ENCODE measurements at regions not wholly inside any gene's neighbourhood (a gene's known extent, or its start where the extent isn't known, plus 50 kb on each side); places are given as distances from the start of the nearest gene placed in this dataset.

- Histone ChIP-seq H3K9ac (ENCODE audit: low read length) (no peak overlapping the region), H3K9me3 (ENCODE audit: control extremely low read depth in 1 of 3, control insufficient read depth in 2 of 3, insufficient read depth in 1 of 3, low read length in 2 of 3) (no peaks in the 10 kb centered on the region), H3K4me3 (ENCODE audit: control extremely low read depth in 1 of 5, extremely low read depth in 1 of 5, insufficient read depth in 1 of 5, low read depth in 2 of 5, low read length in 4 of 5) (no peak overlapping the region), H3K27ac (ENCODE audit: low read length in 2 of 2) (no peak overlapping the region), H3K79me2 (ENCODE audit: control insufficient read depth, insufficient read depth, low read length) (no peaks in the 10 kb centered on the region), H3K4me2 (replicated peaks; ENCODE audit: low read depth, low read length, poor library complexity, severe bottlenecking) (no peak overlapping the region), H2AFZ (ENCODE audit: insufficient read depth, low read depth, low read length, poor library complexity, severe bottlenecking) (no peak overlapping the region), H3K27me3 (replicated peaks in 1 of 4; ENCODE audit: control extremely low read depth in 1 of 4, control insufficient read depth in 3 of 4, insufficient read depth in 4 of 4, low read length in 3 of 4) (no peaks in the 10 kb centered on the region), H3K36me3 (replicated peaks in 1 of 2; ENCODE audit: control extremely low read depth in 1 of 2, control insufficient read depth in 1 of 2, extremely low read depth in 1 of 2, insufficient read depth in 2 of 2, low read length in 1 of 2) (no peaks in the 10 kb centered on the region), H3K4me1 (ENCODE audit: control insufficient read depth in 2 of 2, insufficient read depth in 2 of 2, low read length in 2 of 2) (no peaks in the 10 kb centered on the region), H4K20me1 (ENCODE audit: control insufficient read depth, insufficient read depth, low read length, poor library complexity, severe bottlenecking) (no peaks in the 10 kb centered on the region)
- Mint-ChIP-seq H3K4me1 (no peaks in the 10 kb centered on the region), H3K27ac (no peak overlapping the region), H3K27me3 (peaks cover 13% of the 10 kb centered on the region), H3K4me3 (no peak overlapping the region), H3K9me3 (ENCODE audit: insufficient read depth) (no peaks in the 10 kb centered on the region)
- DNase-seq (no peak), ATAC-seq (ENCODE audit: low read depth) (no peak)
- WGBS (ENCODE audit: insufficient coverage), result no CpG with 5 or more reads among the region's 3 CpGs
- POLR2A ChIA-PET, result no interaction called here
- CTCF ChIA-PET, result no interaction called here
- TF ChIP-seq EZH2 (IDR thresholded peaks at IDR 0.05; ENCODE audit: borderline replicate concordance, insufficient read depth, low read depth, low read length, poor library complexity, severe bottlenecking) (no peak), CTCF (IDR thresholded peaks at IDR 0.05) (no peak)
- intact Hi-C loops (cut with micrococcal nuclease), result no loop called here
Observed at GRCh38 chr5:109562441-109562840, 127.3 kb upstream of the MAN2A1 start.

- no peak overlapping the region for H3K9ac ChIP-seq (ENCODE audit: low read length)
- H3K27me3 ChIP-seq (replicated peaks in 1 of 4; ENCODE audit: control extremely low read depth in 1 of 4, control insufficient read depth in 3 of 4, insufficient read depth in 4 of 4, low read length in 3 of 4), result no peaks in the 10 kb centered on the region
- H3K4me1 ChIP-seq (ENCODE audit: control insufficient read depth in 2 of 2, insufficient read depth in 2 of 2, low read length in 2 of 2), result no peaks in the 10 kb centered on the region
- H3K27ac Mint-ChIP-seq, result no peak overlapping the region
- H3K4me2 ChIP-seq (replicated peaks; ENCODE audit: low read depth, low read length, poor library complexity, severe bottlenecking), result no peak overlapping the region
- no peaks in the 10 kb centered on the region for H4K20me1 ChIP-seq (ENCODE audit: control insufficient read depth, insufficient read depth, low read length, poor library complexity, severe bottlenecking)
- TF ChIP-seq CTCF (IDR thresholded peaks at IDR 0.05) (no peak), EZH2 (IDR thresholded peaks at IDR 0.05; ENCODE audit: borderline replicate concordance, insufficient read depth, low read depth, low read length, poor library complexity, severe bottlenecking) (no peak)
- H3K36me3 ChIP-seq (replicated peaks in 1 of 2; ENCODE audit: control extremely low read depth in 1 of 2, control insufficient read depth in 1 of 2, extremely low read depth in 1 of 2, insufficient read depth in 2 of 2, low read length in 1 of 2), result no peaks in the 10 kb centered on the region
- POLR2A ChIA-PET, result no interaction called here
- H3K27me3 Mint-ChIP-seq, result peaks cover 17% of the 10 kb centered on the region
- ATAC-seq (ENCODE audit: low read depth) (no peak), DNase-seq (no peak)
- no peak overlapping the region for H3K4me3 ChIP-seq (ENCODE audit: control extremely low read depth in 1 of 5, extremely low read depth in 1 of 5, insufficient read depth in 1 of 5, low read depth in 2 of 5, low read length in 4 of 5)
- H2AFZ ChIP-seq (ENCODE audit: insufficient read depth, low read depth, low read length, poor library complexity, severe bottlenecking), result no peak overlapping the region
- H3K9me3 ChIP-seq (ENCODE audit: control extremely low read depth in 1 of 3, control insufficient read depth in 2 of 3, insufficient read depth in 1 of 3, low read length in 2 of 3), result no peaks in the 10 kb centered on the region
- no peak overlapping the region for H3K27ac ChIP-seq (ENCODE audit: low read length in 2 of 2)
- no peaks in the 10 kb centered on the region for H3K4me1 Mint-ChIP-seq
- intact Hi-C loops (cut with micrococcal nuclease), result no loop called here
- no peaks in the 10 kb centered on the region for H3K79me2 ChIP-seq (ENCODE audit: control insufficient read depth, insufficient read depth, low read length)
- CTCF ChIA-PET, result no interaction called here
- H3K4me3 Mint-ChIP-seq, result no peak overlapping the region
- H3K9me3 Mint-ChIP-seq (ENCODE audit: insufficient read depth), result no peaks in the 10 kb centered on the region
Observed at GRCh38 chr5:109561447-109561846, 128.3 kb upstream of the MAN2A1 start.

Measured in B cell (primary cell).